ENCODE measurements at regions not wholly inside any gene's neighbourhood (a gene's known extent, or its start where the extent isn't known, plus 50 kb on each side); places are given as distances from the start of the nearest gene placed in this dataset.

DNA sequence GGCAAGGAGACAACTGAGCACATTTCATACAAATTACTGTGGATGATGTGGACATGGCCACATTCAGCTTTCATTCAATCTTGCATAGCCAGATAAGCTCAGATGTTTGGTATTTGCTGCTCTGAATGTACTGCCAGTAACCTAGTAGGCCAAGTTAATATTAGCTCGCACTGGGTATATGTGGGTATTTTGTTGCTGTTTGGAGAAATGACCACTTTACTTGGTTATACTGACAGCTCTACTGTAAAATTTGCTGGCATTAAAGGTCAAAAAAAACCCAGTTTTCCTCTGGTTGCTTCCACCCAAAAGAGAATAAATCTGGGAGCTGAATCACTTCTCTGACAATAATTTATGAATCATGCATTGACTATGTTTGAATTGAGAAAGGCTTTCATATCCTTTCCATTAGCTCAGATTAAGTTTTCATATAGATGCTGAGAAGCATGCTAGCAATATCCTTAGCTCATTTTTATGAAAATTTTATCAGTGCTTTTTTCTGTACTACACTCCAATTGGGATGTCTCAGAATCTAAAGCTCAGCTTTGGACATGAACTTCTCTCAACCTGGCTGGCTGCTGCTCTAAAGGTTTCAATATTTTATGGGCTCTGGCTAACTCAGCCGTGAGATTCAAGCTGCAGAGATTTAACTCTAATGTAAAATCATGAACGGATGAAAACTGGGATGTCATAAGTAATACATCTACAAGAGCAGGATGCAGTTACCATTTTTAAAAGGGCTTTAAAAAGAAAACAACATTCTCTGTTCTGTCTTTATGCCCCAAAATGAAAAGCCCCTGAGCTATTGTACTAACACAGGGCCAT lies 330.0 kb downstream of the BARHL2 start:
- H3K9me3 ChIP-seq: no peaks in the 10 kb centered on the region
- no peaks in the 10 kb centered on the region for H3K4me1 ChIP-seq
- no peaks in the 10 kb centered on the region for H3K27me3 ChIP-seq
- ATAC-seq (no peak), DNase-seq (no peak)
- H3K4me3 ChIP-seq: no peak overlapping the region
- no peaks in the 10 kb centered on the region for H3K36me3 ChIP-seq
- intact Hi-C loops (cut with DNase I): no loop called here
- TF ChIP-seq, protein P1, sequence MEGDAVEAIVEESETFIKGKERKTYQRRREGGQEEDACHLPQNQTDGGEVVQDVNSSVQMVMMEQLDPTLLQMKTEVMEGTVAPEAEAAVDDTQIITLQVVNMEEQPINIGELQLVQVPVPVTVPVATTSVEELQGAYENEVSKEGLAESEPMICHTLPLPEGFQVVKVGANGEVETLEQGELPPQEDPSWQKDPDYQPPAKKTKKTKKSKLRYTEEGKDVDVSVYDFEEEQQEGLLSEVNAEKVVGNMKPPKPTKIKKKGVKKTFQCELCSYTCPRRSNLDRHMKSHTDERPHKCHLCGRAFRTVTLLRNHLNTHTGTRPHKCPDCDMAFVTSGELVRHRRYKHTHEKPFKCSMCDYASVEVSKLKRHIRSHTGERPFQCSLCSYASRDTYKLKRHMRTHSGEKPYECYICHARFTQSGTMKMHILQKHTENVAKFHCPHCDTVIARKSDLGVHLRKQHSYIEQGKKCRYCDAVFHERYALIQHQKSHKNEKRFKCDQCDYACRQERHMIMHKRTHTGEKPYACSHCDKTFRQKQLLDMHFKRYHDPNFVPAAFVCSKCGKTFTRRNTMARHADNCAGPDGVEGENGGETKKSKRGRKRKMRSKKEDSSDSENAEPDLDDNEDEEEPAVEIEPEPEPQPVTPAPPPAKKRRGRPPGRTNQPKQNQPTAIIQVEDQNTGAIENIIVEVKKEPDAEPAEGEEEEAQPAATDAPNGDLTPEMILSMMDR (IDR thresholded peaks at IDR 0.05): no peak
- no peak overlapping the region for H3K27ac ChIP-seq

- no peaks in the 10 kb centered on the region for H3K4me1 ChIP-seq
- no peak overlapping the region for H3K4me3 ChIP-seq
- no peaks in the 10 kb centered on the region for H3K36me3 ChIP-seq
- intact Hi-C loops (cut with DNase I): no loop called here
- no peaks in the 10 kb centered on the region for H3K27me3 ChIP-seq
- no peak for DNase-seq
- TF ChIP-seq, protein P1 (IDR thresholded peaks at IDR 0.05): no peak
- H3K9me3 ChIP-seq: no peaks in the 10 kb centered on the region
- H3K27ac ChIP-seq: no peak overlapping the region
- no peak for ATAC-seq
Measured at GRCh38 chr1:90384193-90384592, 332.9 kb downstream of the BARHL2 start.

DNA sequence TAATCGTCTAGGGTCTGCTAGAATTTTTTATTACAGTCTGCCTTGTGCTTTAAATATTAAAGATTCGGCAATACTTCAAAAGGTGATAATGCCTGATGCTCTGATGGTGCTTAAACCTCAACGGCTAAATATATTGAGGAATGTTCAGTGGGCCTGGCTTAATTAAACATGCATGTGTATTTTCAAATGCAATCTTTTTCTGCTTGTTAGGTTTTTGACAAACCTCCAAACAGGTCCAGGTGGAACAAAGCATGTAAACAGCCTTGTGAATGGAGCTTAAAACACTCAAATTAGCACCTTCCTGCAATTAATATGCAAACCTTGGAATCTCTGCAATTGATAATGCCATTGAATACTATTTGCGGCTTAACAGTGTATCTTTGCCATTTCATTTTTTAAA lies 334.9 kb downstream of the BARHL2 start:
- H3K36me3 ChIP-seq: no peaks in the 10 kb centered on the region
- intact Hi-C loops (cut with DNase I): no loop called here
- H3K27ac ChIP-seq: no peak overlapping the region
- ATAC-seq: no peak
- H3K4me1 ChIP-seq: no peaks in the 10 kb centered on the region
- H3K9me3 ChIP-seq: no peaks in the 10 kb centered on the region
- no peak overlapping the region for H3K4me3 ChIP-seq
- TF ChIP-seq, protein P1 (IDR thresholded peaks at IDR 0.05): no peak
- H3K27me3 ChIP-seq: no peaks in the 10 kb centered on the region
- DNase-seq: no peak

GRCh38 chr1:90381598-90381997 lies 335.5 kb downstream of the BARHL2 start:
- H3K27me3 ChIP-seq: no peaks in the 10 kb centered on the region
- intact Hi-C loops (cut with DNase I): no loop called here
- no peaks in the 10 kb centered on the region for H3K36me3 ChIP-seq
- no peak overlapping the region for H3K4me3 ChIP-seq
- H3K27ac ChIP-seq: no peak overlapping the region
- H3K9me3 ChIP-seq: no peaks in the 10 kb centered on the region
- no peaks in the 10 kb centered on the region for H3K4me1 ChIP-seq
- TF ChIP-seq, protein P1 (IDR thresholded peaks at IDR 0.05): no peak
- DNase-seq: no peak
- ATAC-seq: peak; percentile 53

DNA sequence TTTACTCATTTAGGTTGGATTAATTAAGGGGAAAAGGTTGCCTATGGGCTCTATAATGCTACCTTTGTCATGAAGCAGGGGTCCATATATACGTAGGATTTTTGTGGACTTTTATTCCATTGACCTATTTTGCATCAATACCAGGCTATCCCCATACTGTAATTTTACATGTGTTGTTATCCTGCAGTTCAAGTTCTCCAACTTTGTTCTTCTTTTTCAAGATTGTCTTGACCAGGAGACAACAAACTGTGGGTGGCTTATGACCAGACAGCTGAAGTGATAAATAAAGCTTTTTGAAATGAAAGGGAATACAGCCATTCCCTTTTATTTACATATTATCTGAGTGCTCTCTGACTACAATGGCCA lies 345.7 kb downstream of the BARHL2 start:
- H3K4me3 ChIP-seq: no peak overlapping the region
- intact Hi-C loops (cut with DNase I): no loop called here
- DNase-seq: no peak
- H3K4me1 ChIP-seq: no peaks in the 10 kb centered on the region
- TF ChIP-seq, protein P1 (IDR thresholded peaks at IDR 0.05): no peak
- no peak overlapping the region for H3K27ac ChIP-seq
- no peaks in the 10 kb centered on the region for H3K36me3 ChIP-seq
- no peak for ATAC-seq
- no peaks in the 10 kb centered on the region for H3K27me3 ChIP-seq
- no peaks in the 10 kb centered on the region for H3K9me3 ChIP-seq

Data from left lung (tissue), 4 donors.